Liver (tissue), 3 donors: ENCODE measurements at regions not wholly inside any gene's neighbourhood (a gene's known extent, or its start where the extent isn't known, plus 50 kb on each side); places are given as distances from the start of the nearest gene placed in this dataset.

Source experiments
- EGR1 ChIP-seq, 2 donors: IDR thresholded peaks; 2 replicates each; pipeline ENCODE4 v1.6.1; 2016 to 2018; ENCODE audit warnings: antibody characterized with exemption in 2 of 2, low read depth in 2 of 2
- GABPA ChIP-seq, 2 donors: IDR thresholded peaks in 1 of 2; conservative IDR thresholded peaks in 1 of 2; 2 replicates each; pipeline ENCODE4 v1.6.1; 2016; ENCODE audit warnings: antibody characterized with exemption in 2 of 2, mild to moderate bottlenecking in 1 of 2, moderate library complexity in 1 of 2
- JUND ChIP-seq, 2 donors: IDR thresholded peaks; 2 replicates each; pipeline ENCODE4 v1.6.1; 2016; ENCODE audit warnings: antibody characterized with exemption in 2 of 2
- RAD21 ChIP-seq, 2 donors: IDR thresholded peaks; 2 replicates each; pipeline ENCODE4 v1.6.1; 2016; ENCODE audit warnings: antibody characterized with exemption in 2 of 2, mild to moderate bottlenecking in 2 of 2
- RXRA ChIP-seq, 2 donors: IDR thresholded peaks; 2 replicates each; pipeline ENCODE4 v1.6.1; 2017 to 2018; ENCODE audit warnings: antibody characterized with exemption in 2 of 2, mild to moderate bottlenecking in 1 of 2
- SP1 ChIP-seq: IDR thresholded peaks from 2 replicates; pipeline ENCODE4 v1.6.1; 2018; ENCODE audit warnings: antibody characterized with exemption, mild to moderate bottlenecking
- YY1 ChIP-seq: IDR thresholded peaks from 2 replicates; pipeline ENCODE4 v1.6.1; 2016; ENCODE audit warnings: antibody characterized with exemption, mild to moderate bottlenecking
- TF ChIP-seq, protein P1 (sequence below): IDR thresholded peaks from 2 replicates; pipeline ENCODE4 v1.6.1; 2016; ENCODE audit warnings: antibody characterized with exemption
- TF ChIP-seq, protein P2 (sequence below): fragments of 150-350 bp; IDR thresholded peaks from 2 replicates; pipeline ENCODE4 v1.5.1; 2017; ENCODE audit warnings: improper control_type of control experiment, low read depth, low read length; ENCODE audit not compliant: missing input control
- TF ChIP-seq, protein P3 (sequence below): IDR thresholded peaks from 2 replicates; pipeline ENCODE4 v1.6.1; 2016; ENCODE audit warnings: antibody characterized with exemption
- donor health status: healthy.
- donor health status: healthy.

DNA sequence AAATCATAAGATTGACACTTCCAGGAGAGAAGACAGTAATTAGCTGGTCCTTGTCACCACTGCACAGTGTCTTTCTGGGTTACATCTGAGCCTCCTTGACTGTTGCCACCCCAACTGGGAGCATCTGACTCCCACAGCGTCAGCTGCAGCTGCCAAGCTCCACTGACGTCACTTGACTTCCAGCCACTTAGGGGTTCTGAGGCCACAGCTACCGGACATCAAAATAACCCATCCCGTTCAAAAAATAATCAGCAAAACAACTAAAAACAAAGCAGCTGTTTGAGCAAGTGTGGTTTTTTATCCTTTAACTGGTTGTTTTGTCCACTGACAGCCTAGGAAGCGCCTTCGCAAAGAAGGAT, 206.5 kb upstream of the AGAP1 start:
- TF ChIP-seq, protein P1, sequence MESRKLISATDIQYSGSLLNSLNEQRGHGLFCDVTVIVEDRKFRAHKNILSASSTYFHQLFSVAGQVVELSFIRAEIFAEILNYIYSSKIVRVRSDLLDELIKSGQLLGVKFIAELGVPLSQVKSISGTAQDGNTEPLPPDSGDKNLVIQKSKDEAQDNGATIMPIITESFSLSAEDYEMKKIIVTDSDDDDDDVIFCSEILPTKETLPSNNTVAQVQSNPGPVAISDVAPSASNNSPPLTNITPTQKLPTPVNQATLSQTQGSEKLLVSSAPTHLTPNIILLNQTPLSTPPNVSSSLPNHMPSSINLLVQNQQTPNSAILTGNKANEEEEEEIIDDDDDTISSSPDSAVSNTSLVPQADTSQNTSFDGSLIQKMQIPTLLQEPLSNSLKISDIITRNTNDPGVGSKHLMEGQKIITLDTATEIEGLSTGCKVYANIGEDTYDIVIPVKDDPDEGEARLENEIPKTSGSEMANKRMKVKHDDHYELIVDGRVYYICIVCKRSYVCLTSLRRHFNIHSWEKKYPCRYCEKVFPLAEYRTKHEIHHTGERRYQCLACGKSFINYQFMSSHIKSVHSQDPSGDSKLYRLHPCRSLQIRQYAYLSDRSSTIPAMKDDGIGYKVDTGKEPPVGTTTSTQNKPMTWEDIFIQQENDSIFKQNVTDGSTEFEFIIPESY, result no peak
- TF ChIP-seq, protein P2, sequence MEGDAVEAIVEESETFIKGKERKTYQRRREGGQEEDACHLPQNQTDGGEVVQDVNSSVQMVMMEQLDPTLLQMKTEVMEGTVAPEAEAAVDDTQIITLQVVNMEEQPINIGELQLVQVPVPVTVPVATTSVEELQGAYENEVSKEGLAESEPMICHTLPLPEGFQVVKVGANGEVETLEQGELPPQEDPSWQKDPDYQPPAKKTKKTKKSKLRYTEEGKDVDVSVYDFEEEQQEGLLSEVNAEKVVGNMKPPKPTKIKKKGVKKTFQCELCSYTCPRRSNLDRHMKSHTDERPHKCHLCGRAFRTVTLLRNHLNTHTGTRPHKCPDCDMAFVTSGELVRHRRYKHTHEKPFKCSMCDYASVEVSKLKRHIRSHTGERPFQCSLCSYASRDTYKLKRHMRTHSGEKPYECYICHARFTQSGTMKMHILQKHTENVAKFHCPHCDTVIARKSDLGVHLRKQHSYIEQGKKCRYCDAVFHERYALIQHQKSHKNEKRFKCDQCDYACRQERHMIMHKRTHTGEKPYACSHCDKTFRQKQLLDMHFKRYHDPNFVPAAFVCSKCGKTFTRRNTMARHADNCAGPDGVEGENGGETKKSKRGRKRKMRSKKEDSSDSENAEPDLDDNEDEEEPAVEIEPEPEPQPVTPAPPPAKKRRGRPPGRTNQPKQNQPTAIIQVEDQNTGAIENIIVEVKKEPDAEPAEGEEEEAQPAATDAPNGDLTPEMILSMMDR, result no peak
- no peak for TF ChIP-seq RAD21 (IDR thresholded peaks at IDR 0.05)
- TF ChIP-seq, protein P3, sequence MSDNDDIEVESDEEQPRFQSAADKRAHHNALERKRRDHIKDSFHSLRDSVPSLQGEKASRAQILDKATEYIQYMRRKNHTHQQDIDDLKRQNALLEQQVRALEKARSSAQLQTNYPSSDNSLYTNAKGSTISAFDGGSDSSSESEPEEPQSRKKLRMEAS, result no peak
- no peak for TF ChIP-seq SP1
- no peak for TF ChIP-seq GABPA (IDR thresholded peaks at IDR 0.05 in 1 of 2, conservative IDR thresholded peaks at IDR 0.05 in 1 of 2)
- no peak for TF ChIP-seq RXRA (IDR thresholded peaks at IDR 0.05)
- no peak for TF ChIP-seq EGR1 (IDR thresholded peaks at IDR 0.05; ENCODE audit: low read depth in 2 of 2)
- no peak for TF ChIP-seq JUND (IDR thresholded peaks at IDR 0.05)
- no peak for TF ChIP-seq YY1
